Uterus (tissue), 2 donors: ENCODE measurements at regions not wholly inside any gene's neighbourhood (a gene's known extent, or its start where the extent isn't known, plus 50 kb on each side); places are given as distances from the start of the nearest gene placed in this dataset.

Source experiments
- CTCF ChIP-seq, 4 experiments: fragments of 200-600 bp in 2 of 4; fragments of 450-650 bp in 2 of 4; sonication (generic) in 2 of 4; IDR thresholded peaks; one replicate each; pipeline ENCODE4 v1.5.1; 2016 to 2019; ENCODE audit warnings: antibody characterized with exemption in 4 of 4, mild to moderate bottlenecking in 2 of 4, moderate library complexity in 1 of 4
- POLR2A ChIP-seq, 2 donors: fragments of 450-650 bp; IDR thresholded peaks; one replicate each; pipeline ENCODE4 v1.6.1; 2016; ENCODE audit warnings: antibody characterized with exemption in 2 of 2, mild to moderate bottlenecking in 1 of 2, moderate library complexity in 1 of 2

- no peak for TF ChIP-seq CTCF (IDR thresholded peaks at IDR 0.05)
- no peak for TF ChIP-seq POLR2A (IDR thresholded peaks at IDR 0.05)
Observed at GRCh38 chr4:3682236-3683076, 83.7 kb upstream of the ADRA2C start.
